Cerebellar cortex (tissue), 1 donor: ENCODE measurements at regions not wholly inside any gene's neighbourhood (a gene's known extent, or its start where the extent isn't known, plus 50 kb on each side); places are given as distances from the start of the nearest gene placed in this dataset.

Experiments
- DNase-seq: peaks from one replicate; pipeline ENCODE4 v3.0.0-alpha.2; 2015; ENCODE audit warnings: low spot score

- no peak for DNase-seq
Observed at GRCh38 chr20:40769677-40770285, 80.7 kb upstream of the MAFB start.

GRCh38 chr20:40770564-40771307 is 81.7 kb upstream of the MAFB start:
- no peak for DNase-seq

GRCh38 chr20:40771308-40771610 is 82.2 kb upstream of the MAFB start:
- no peak for DNase-seq

- no peak for DNase-seq
Observed at GRCh38 chr20:40771848-40772511, 82.9 kb upstream of the MAFB start.

GRCh38 chr20:40773376-40773775 is 84.3 kb upstream of the MAFB start:
- DNase-seq: no peak

GRCh38 chr20:40774252-40774651 is 85.2 kb upstream of the MAFB start:
- no peak for DNase-seq

- DNase-seq: no peak
Observed at GRCh38 chr20:40775561-40776146, 86.6 kb upstream of the MAFB start.

- no peak for DNase-seq
Observed at GRCh38 chr20:40776466-40777457, 87.7 kb upstream of the MAFB start.

- DNase-seq: no peak
Observed at GRCh38 chr20:40777653-40778052, 88.6 kb upstream of the MAFB start.

- no peak for DNase-seq
Observed at GRCh38 chr20:40778894-40779496, 90.0 kb upstream of the MAFB start.

GRCh38 chr20:40781327-40782042 is 92.4 kb upstream of the MAFB start:
- DNase-seq: no peak

GRCh38 chr20:40782043-40782368 is 93.0 kb upstream of the MAFB start:
- no peak for DNase-seq

- DNase-seq: no peak
Observed at GRCh38 chr20:40785346-40785745, 96.3 kb upstream of the MAFB start.

- no peak for DNase-seq
Observed at GRCh38 chr20:40786336-40786735, 97.3 kb upstream of the MAFB start.

GRCh38 chr20:40787941-40788340 is 98.9 kb upstream of the MAFB start:
- DNase-seq: no peak

- DNase-seq: peak; percentile 3
Observed at GRCh38 chr20:40797425-40797824, 108.4 kb upstream of the MAFB start.

- DNase-seq: no peak
Observed at GRCh38 chr20:40798066-40798465, 109.0 kb upstream of the MAFB start.

GRCh38 chr20:40802886-40803285 is 113.8 kb upstream of the MAFB start:
- no peak for DNase-seq

GRCh38 chr20:40803381-40803780 is 114.3 kb upstream of the MAFB start:
- DNase-seq: no peak

GRCh38 chr20:40805592-40805991 is 116.6 kb upstream of the MAFB start:
- DNase-seq: no peak
